ENCODE measurements at regions not wholly inside any gene's neighbourhood (a gene's known extent, or its start where the extent isn't known, plus 50 kb on each side); places are given as distances from the start of the nearest gene placed in this dataset.

GRCh38 chr12:105705235-105705634 is 374.7 kb downstream of the C12orf75 start:
- Histone ChIP-seq H3K9ac (ENCODE audit: low read depth in 2 of 2, low read length in 2 of 2) (no peak overlapping the region), H3K9me3 (no peaks in the 10 kb centered on the region), H3K4me1 (no peaks in the 10 kb centered on the region), H3K4me3 (no peak overlapping the region), H3K36me3 (no peaks in the 10 kb centered on the region), H3K27ac (no peak overlapping the region), H3K27me3 (no peaks in the 10 kb centered on the region)
- intact Hi-C loops (cut with DNase I) = loop anchor here (5.0 kb wide), 1 partner anchor 432 kb away; the partner anchor contains the start of gene NUAK1
- TF ChIP-seq CTCF (IDR thresholded peaks at IDR 0.05) = no peak
- no peak for DNase-seq

- peak; percentile 58 for TF ChIP-seq CTCF (IDR thresholded peaks at IDR 0.05)
- Histone ChIP-seq H3K4me1 (no peaks in the 10 kb centered on the region), H3K36me3 (no peaks in the 10 kb centered on the region), H3K27ac (no peak overlapping the region), H3K27me3 (no peaks in the 10 kb centered on the region), H3K9ac (ENCODE audit: low read depth in 2 of 2, low read length in 2 of 2) (no peak overlapping the region), H3K9me3 (no peaks in the 10 kb centered on the region), H3K4me3 (no peak overlapping the region)
- intact Hi-C loops (cut with DNase I) = loop anchor here (5.0 kb wide), 1 partner anchor 432 kb away; the partner anchor contains the start of gene NUAK1
- peak; percentile 42 for DNase-seq
Observed at GRCh38 chr12:105705765-105706164, 375.3 kb downstream of the C12orf75 start.

GRCh38 chr12:105706321-105706972 is 376.0 kb downstream of the C12orf75 start:
- H3K4me3 ChIP-seq = no peak overlapping the region
- no peaks in the 10 kb centered on the region for H3K4me1 ChIP-seq
- H3K9ac ChIP-seq (ENCODE audit: low read depth in 2 of 2, low read length in 2 of 2) = no peak overlapping the region
- intact Hi-C loops (cut with DNase I) = loop anchor here (5.0 kb wide), 1 partner anchor 431 kb away; the partner anchor contains the start of gene NUAK1
- no peaks in the 10 kb centered on the region for H3K36me3 ChIP-seq
- no peaks in the 10 kb centered on the region for H3K27me3 ChIP-seq
- DNase-seq = no peak
- no peak overlapping the region for H3K27ac ChIP-seq
- no peak for TF ChIP-seq CTCF (IDR thresholded peaks at IDR 0.05)
- H3K9me3 ChIP-seq = no peaks in the 10 kb centered on the region

GRCh38 chr12:105706973-105707334 is 376.5 kb downstream of the C12orf75 start:
- DNase-seq = no peak
- TF ChIP-seq CTCF (IDR thresholded peaks at IDR 0.05) = no peak
- H3K27ac ChIP-seq = no peak overlapping the region
- H3K9me3 ChIP-seq = no peaks in the 10 kb centered on the region
- H3K4me1 ChIP-seq = no peaks in the 10 kb centered on the region
- H3K36me3 ChIP-seq = no peaks in the 10 kb centered on the region
- intact Hi-C loops (cut with DNase I) = loop anchor here (5.0 kb wide), 1 partner anchor 430 kb away; the partner anchor contains the start of gene NUAK1
- H3K9ac ChIP-seq (ENCODE audit: low read depth in 2 of 2, low read length in 2 of 2) = no peak overlapping the region
- H3K27me3 ChIP-seq = no peaks in the 10 kb centered on the region
- no peak overlapping the region for H3K4me3 ChIP-seq

GRCh38 chr12:105713606-105714305 is 383.3 kb downstream of the C12orf75 start:
- no peaks in the 10 kb centered on the region for H3K27me3 ChIP-seq
- intact Hi-C loops (cut with DNase I) = no loop called here
- H3K4me1 ChIP-seq = no peaks in the 10 kb centered on the region
- DNase-seq = no peak
- no peaks in the 10 kb centered on the region for H3K36me3 ChIP-seq
- no peaks in the 10 kb centered on the region for H3K9me3 ChIP-seq
- no peak overlapping the region for H3K9ac ChIP-seq (ENCODE audit: low read depth in 2 of 2, low read length in 2 of 2)
- H3K4me3 ChIP-seq = no peak overlapping the region
- TF ChIP-seq CTCF (IDR thresholded peaks at IDR 0.05) = no peak
- H3K27ac ChIP-seq = no peak overlapping the region

Data from colonic mucosa (tissue), 4 donors.